DOHH2 (cell line): ENCODE measurements at regions not wholly inside any gene's neighbourhood (a gene's known extent, or its start where the extent isn't known, plus 50 kb on each side); places are given as distances from the start of the nearest gene placed in this dataset.

Source experiments
- H3F3A ChIP-seq: fragments of 200-600 bp; sonication (generic), shearing (Covaris generic); 2 replicates; pipeline ENCODE4 v1.6.0; 2016; ENCODE audit warnings: antibody characterized with exemption, mild to moderate bottlenecking; ENCODE audit not compliant: control insufficient read depth, insufficient read depth
- H3K27ac ChIP-seq: fragments of 200-600 bp; sonication (generic); 2 replicates; pipeline ENCODE4 v1.5.1; 2014; ENCODE audit warnings: low read depth, mild to moderate bottlenecking, low read length, moderate library complexity
- H3K27me3 ChIP-seq: fragments of 200-600 bp; sonication (generic); 2 replicates; pipeline ENCODE4 v1.6.1; 2014; ENCODE audit warnings: mild to moderate bottlenecking, low read length, mixed read lengths; ENCODE audit not compliant: control insufficient read depth
- H3K36me3 ChIP-seq: fragments of 200-600 bp; sonication (generic); 2 replicates; pipeline ENCODE4 v1.6.1; 2014; ENCODE audit warnings: mild to moderate bottlenecking, low read length, moderate library complexity, mixed read lengths; ENCODE audit not compliant: control insufficient read depth
- H3K4me1 ChIP-seq: fragments of 200-600 bp; sonication (generic); 2 replicates; pipeline ENCODE4 v1.6.1; 2014; ENCODE audit warnings: mild to moderate bottlenecking, low read length, mixed read lengths; ENCODE audit not compliant: control insufficient read depth
- H3K4me2 ChIP-seq: fragments of 200-600 bp; sonication (generic); 2 replicates; pipeline ENCODE4 v1.6.0; 2014; ENCODE audit warnings: mild to moderate bottlenecking, low read length, moderate library complexity
- H3K4me3 ChIP-seq: fragments of 200-600 bp; sonication (generic); 2 replicates; pipeline ENCODE4 v1.5.1; 2014; ENCODE audit warnings: mild to moderate bottlenecking, low read length, mixed read lengths
- H3K79me2 ChIP-seq: fragments of 200-600 bp; sonication (generic); 2 replicates; pipeline ENCODE4 v1.6.1; 2014; ENCODE audit warnings: mild to moderate bottlenecking, low read length, mixed read lengths; ENCODE audit not compliant: control insufficient read depth
- H3K9me2 ChIP-seq: fragments of 200-600 bp; sonication (generic); replicated peaks from 2 replicates; pipeline ENCODE4 v1.6.1; 2014; ENCODE audit warnings: mild to moderate bottlenecking, low read length, mixed read lengths; ENCODE audit not compliant: control insufficient read depth
- H3K9me3 ChIP-seq: fragments of 200-600 bp; sonication (generic); 2 replicates; pipeline ENCODE4 v1.6.1; 2014; ENCODE audit warnings: antibody characterized with exemption, low read length, mixed read lengths; ENCODE audit not compliant: control insufficient read depth, insufficient read depth
- H4K20me1 ChIP-seq: fragments of 200-600 bp; sonication (generic); 2 replicates; pipeline ENCODE4 v1.6.0; 2014; ENCODE audit warnings: low read depth, mild to moderate bottlenecking, antibody characterized with exemption, low read length, moderate library complexity; ENCODE audit not compliant: control insufficient read depth, insufficient read depth
- EZH2phosphoT487 ChIP-seq: fragments of 200-600 bp; sonication (generic); IDR thresholded peaks from 2 replicates; pipeline ENCODE4 v1.6.1; 2017; ENCODE audit warnings: borderline replicate concordance, mild to moderate bottlenecking, antibody characterized with exemption, low read length, moderate library complexity, mixed read lengths
- TF ChIP-seq, protein P1 (sequence below): fragments of 200-600 bp; sonication (generic); IDR thresholded peaks from one replicate; pipeline ENCODE4 v1.5.1; 2014; ENCODE audit warnings: antibody characterized with exemption, mild to moderate bottlenecking, low read depth, low read length; ENCODE audit not compliant: poor library complexity, severe bottlenecking

DNA sequence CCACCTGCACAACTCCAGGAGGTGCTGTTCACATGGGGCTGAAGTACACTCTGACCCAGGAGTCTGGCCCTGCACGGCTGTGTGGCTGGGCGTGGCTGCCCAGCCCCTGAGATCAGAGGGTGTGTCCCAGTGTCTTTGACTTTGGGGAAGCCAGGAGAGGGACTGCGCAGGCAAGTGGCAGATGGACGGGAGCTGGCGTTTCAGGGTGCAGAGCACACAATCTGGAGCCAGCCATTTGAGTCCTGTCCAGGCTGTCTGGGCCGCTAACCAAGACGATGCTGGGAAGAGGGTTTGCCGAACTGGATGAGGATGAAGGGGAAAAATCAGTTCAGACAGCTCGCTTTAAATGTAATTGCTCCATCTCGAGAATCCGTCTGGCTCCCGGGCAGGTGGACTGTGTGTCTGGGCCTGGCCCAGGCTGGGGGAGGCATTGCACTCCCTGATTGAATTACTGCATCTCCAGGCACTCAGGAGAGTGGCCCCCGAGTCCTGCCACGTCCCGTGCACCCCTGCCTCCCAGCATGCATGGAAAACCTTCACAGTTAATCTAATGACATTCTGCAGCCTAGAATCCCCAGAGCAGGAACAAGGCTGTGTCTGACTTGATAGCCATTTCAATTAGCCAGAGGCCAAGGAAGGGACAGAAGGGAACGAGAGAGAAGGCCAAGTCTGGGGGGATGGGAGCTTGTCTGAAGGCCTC lies 120.8 kb upstream of the NANOS1 start:
- no peak for TF ChIP-seq EZH2phosphoT487
- TF ChIP-seq, protein P1, sequence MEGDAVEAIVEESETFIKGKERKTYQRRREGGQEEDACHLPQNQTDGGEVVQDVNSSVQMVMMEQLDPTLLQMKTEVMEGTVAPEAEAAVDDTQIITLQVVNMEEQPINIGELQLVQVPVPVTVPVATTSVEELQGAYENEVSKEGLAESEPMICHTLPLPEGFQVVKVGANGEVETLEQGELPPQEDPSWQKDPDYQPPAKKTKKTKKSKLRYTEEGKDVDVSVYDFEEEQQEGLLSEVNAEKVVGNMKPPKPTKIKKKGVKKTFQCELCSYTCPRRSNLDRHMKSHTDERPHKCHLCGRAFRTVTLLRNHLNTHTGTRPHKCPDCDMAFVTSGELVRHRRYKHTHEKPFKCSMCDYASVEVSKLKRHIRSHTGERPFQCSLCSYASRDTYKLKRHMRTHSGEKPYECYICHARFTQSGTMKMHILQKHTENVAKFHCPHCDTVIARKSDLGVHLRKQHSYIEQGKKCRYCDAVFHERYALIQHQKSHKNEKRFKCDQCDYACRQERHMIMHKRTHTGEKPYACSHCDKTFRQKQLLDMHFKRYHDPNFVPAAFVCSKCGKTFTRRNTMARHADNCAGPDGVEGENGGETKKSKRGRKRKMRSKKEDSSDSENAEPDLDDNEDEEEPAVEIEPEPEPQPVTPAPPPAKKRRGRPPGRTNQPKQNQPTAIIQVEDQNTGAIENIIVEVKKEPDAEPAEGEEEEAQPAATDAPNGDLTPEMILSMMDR: no peak
- no peaks in the 10 kb centered on the region for H3K79me2 ChIP-seq
- no peaks in the 10 kb centered on the region for H4K20me1 ChIP-seq
- H3K4me3 ChIP-seq: no peak overlapping the region
- H3K4me1 ChIP-seq: no peaks in the 10 kb centered on the region
- no peak overlapping the region for H3K4me2 ChIP-seq
- no peaks in the 10 kb centered on the region for H3F3A ChIP-seq
- no peaks in the 10 kb centered on the region for H3K36me3 ChIP-seq
- no peak overlapping the region for H3K27ac ChIP-seq
- no peaks in the 10 kb centered on the region for H3K9me2 ChIP-seq
- no peaks in the 10 kb centered on the region for H3K27me3 ChIP-seq
- no peaks in the 10 kb centered on the region for H3K9me3 ChIP-seq

DNA sequence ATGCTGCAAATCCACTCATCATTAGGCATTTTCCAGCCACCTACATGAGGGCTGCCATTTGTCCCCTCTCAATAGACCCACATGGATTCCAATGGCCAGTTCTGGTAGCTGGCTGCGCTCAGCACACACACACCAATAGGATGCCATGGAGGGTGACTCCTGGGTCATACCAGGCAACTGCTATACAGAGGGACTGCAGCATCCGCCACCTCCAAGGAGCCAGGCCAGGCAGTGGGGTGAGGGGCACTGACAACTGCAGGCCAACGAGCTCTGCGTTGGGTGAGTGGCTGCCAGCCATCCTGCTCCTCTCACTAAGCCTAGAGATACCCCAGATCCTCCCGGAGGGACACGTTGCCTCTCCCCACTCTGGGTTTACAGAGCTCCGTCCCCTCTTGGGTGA lies 118.8 kb upstream of the NANOS1 start:
- Histone ChIP-seq H3K36me3 (no peaks in the 10 kb centered on the region), H3K9me3 (no peaks in the 10 kb centered on the region), H4K20me1 (no peaks in the 10 kb centered on the region), H3K4me2 (no peak overlapping the region), H3K27me3 (no peaks in the 10 kb centered on the region), H3K4me3 (no peak overlapping the region), H3K9me2 (no peaks in the 10 kb centered on the region), H3K79me2 (no peaks in the 10 kb centered on the region), H3K4me1 (no peaks in the 10 kb centered on the region), H3F3A (no peaks in the 10 kb centered on the region), H3K27ac (no peak overlapping the region)
- TF ChIP-seq EZH2phosphoT487: no peak
- TF ChIP-seq, protein P1: no peak

DNA sequence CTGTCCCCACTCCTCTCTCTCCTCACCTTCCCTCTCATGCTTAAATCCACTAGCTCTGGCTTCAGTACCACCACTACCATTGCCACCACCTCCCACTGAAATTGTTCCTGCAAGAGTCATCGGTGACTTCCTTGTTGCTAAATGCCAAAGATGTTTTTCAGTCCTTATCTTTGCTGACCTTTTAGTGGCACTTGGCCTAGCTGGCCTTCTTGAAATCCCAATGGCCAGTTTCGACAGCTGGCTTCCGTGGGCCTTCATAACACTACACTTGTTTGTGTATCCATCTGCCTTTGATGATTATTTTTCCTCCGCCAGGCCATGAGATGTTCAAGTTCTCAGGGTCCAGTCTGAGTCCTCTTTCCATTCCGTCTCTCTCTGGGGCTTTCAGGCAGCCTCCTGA lies 118.2 kb upstream of the NANOS1 start:
- no peaks in the 10 kb centered on the region for H3K9me2 ChIP-seq
- H3K9me3 ChIP-seq: no peaks in the 10 kb centered on the region
- no peaks in the 10 kb centered on the region for H3F3A ChIP-seq
- H3K4me3 ChIP-seq: no peak overlapping the region
- H3K27me3 ChIP-seq: no peaks in the 10 kb centered on the region
- no peak overlapping the region for H3K4me2 ChIP-seq
- no peaks in the 10 kb centered on the region for H3K4me1 ChIP-seq
- H3K27ac ChIP-seq: no peak overlapping the region
- no peak for TF ChIP-seq EZH2phosphoT487
- TF ChIP-seq, protein P1: no peak
- H3K79me2 ChIP-seq: no peaks in the 10 kb centered on the region
- no peaks in the 10 kb centered on the region for H3K36me3 ChIP-seq
- H4K20me1 ChIP-seq: no peaks in the 10 kb centered on the region
